ENCODE measurements at regions not wholly inside any gene's neighbourhood (a gene's known extent, or its start where the extent isn't known, plus 50 kb on each side); places are given as distances from the start of the nearest gene placed in this dataset.

DNA sequence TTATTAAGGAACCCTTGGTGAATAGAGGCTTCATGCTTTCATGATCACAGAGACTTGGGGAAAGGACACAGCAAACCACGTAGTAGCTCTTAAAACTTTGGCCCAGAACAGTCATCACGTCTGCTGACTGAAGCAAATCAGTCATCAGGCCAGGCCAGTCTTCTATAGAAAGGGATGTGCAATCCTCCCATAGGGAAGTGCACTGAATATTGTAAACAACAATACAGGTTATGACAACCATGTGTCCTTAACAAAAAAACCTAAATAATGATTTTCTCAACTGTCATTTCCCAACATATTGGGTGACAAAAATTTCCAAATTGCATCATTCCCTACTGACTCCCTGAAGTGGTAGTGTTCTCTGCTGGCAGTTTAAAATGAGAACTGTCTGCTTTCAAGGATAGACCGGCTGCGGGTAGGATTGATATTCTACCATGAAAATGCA is 388.2 kb upstream of the CITED2 start:
- no peaks in the 10 kb centered on the region for H3K36me3 ChIP-seq (ENCODE audit: control insufficient read depth, insufficient read depth, low read length)
- 80% methylated on average over 1 of the region's 4 CpGs for WGBS (ENCODE audit: insufficient coverage, low lambda C conversion rate)
- no peak for DNase-seq

DNA sequence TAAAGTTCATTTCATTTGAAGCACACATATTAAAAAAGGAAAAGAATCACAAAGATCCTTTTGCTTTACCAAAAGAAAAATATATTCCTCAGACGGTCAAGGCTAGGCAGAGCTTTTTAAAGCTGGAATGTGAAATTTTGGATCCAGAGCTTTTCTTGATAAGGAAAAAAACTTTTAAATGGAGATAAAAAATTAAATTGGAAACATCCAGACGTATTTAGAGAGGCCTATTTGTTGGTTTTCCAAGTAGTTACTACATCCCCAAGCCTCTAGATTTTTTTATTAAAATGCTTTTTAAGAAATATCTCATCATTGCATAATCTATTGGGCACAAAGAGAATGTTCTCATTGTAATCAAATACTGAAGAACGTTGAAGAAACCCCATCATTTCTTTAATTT is 385.7 kb upstream of the CITED2 start:
- H3K4me3 ChIP-seq (ENCODE audit: low read length) = no peak overlapping the region
- no peak overlapping the region for H3K27ac ChIP-seq (ENCODE audit: low read length)
- 91% methylated on average over 3 of the region's 3 CpGs for WGBS (ENCODE audit: insufficient coverage, low lambda C conversion rate)
- no peaks in the 10 kb centered on the region for H3K36me3 ChIP-seq (ENCODE audit: control insufficient read depth, insufficient read depth, low read length)
- DNase-seq = no peak
- no peaks in the 10 kb centered on the region for H3K9me3 ChIP-seq (ENCODE audit: control insufficient read depth, low read depth, low read length)
- H3K27me3 ChIP-seq (ENCODE audit: control insufficient read depth, insufficient read depth, low read length) = no peaks in the 10 kb centered on the region
- H3K4me1 ChIP-seq (ENCODE audit: control insufficient read depth, insufficient read depth, low read length) = peaks cover 12% of the 10 kb centered on the region

More for the DNA sequence above, 388.2 kb upstream of the CITED2 start:
- no peaks in the 10 kb centered on the region for H3K27me3 ChIP-seq (ENCODE audit: control insufficient read depth, insufficient read depth, low read length)
- no peak overlapping the region for H3K27ac ChIP-seq (ENCODE audit: low read length)
- H3K4me3 ChIP-seq (ENCODE audit: low read length) = no peak overlapping the region
- no peaks in the 10 kb centered on the region for H3K9me3 ChIP-seq (ENCODE audit: control insufficient read depth, low read depth, low read length)
- H3K4me1 ChIP-seq (ENCODE audit: control insufficient read depth, insufficient read depth, low read length) = peaks cover 5% of the 10 kb centered on the region

GRCh38 chr6:139759086-139759485 is 384.6 kb upstream of the CITED2 start:
- WGBS (ENCODE audit: insufficient coverage, low lambda C conversion rate) = 100% methylated on average over 2 of the region's 2 CpGs
- no peak overlapping the region for H3K27ac ChIP-seq (ENCODE audit: low read length)
- H3K27me3 ChIP-seq (ENCODE audit: control insufficient read depth, insufficient read depth, low read length) = no peaks in the 10 kb centered on the region
- H3K9me3 ChIP-seq (ENCODE audit: control insufficient read depth, low read depth, low read length) = no peaks in the 10 kb centered on the region
- DNase-seq = no peak
- peaks cover 13% of the 10 kb centered on the region for H3K4me1 ChIP-seq (ENCODE audit: control insufficient read depth, insufficient read depth, low read length)
- H3K36me3 ChIP-seq (ENCODE audit: control insufficient read depth, insufficient read depth, low read length) = no peaks in the 10 kb centered on the region
- no peak overlapping the region for H3K4me3 ChIP-seq (ENCODE audit: low read length)

- Histone ChIP-seq H3K27me3 (ENCODE audit: control insufficient read depth, insufficient read depth, low read length) (no peaks in the 10 kb centered on the region), H3K27ac (ENCODE audit: low read length) (no peak overlapping the region), H3K9me3 (ENCODE audit: control insufficient read depth, low read depth, low read length) (no peaks in the 10 kb centered on the region), H3K4me3 (ENCODE audit: low read length) (no peak overlapping the region), H3K4me1 (ENCODE audit: control insufficient read depth, insufficient read depth, low read length) (peaks cover 13% of the 10 kb centered on the region), H3K36me3 (ENCODE audit: control insufficient read depth, insufficient read depth, low read length) (no peaks in the 10 kb centered on the region)
- 43% methylated on average over 2 of the region's 3 CpGs for WGBS (ENCODE audit: insufficient coverage, low lambda C conversion rate)
- DNase-seq = no peak
Observed at GRCh38 chr6:139758209-139758611, 383.8 kb upstream of the CITED2 start.

DNA sequence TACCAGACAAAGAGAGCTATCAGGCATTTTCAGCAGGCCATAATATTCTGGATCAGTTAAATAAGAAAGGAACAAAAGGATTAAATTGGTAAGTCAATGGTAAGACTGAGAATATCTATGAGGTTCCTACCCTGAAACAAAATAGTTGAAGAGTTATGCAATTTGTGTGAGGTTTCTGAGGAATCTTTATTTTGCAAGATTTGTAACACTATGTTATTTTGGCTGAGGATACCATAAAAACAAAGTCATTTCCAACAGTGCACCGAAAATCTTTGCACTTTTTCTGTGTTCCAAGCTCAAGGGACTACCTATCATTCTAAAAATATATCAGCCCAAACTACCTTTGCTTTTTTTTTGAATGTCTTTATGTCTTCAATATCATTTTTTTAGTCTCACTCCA is 383.3 kb upstream of the CITED2 start:
- Histone ChIP-seq H3K4me3 (ENCODE audit: low read length) (no peak overlapping the region), H3K4me1 (ENCODE audit: control insufficient read depth, insufficient read depth, low read length) (peaks cover 13% of the 10 kb centered on the region), H3K27ac (ENCODE audit: low read length) (no peak overlapping the region), H3K36me3 (ENCODE audit: control insufficient read depth, insufficient read depth, low read length) (no peaks in the 10 kb centered on the region), H3K27me3 (ENCODE audit: control insufficient read depth, insufficient read depth, low read length) (no peaks in the 10 kb centered on the region), H3K9me3 (ENCODE audit: control insufficient read depth, low read depth, low read length) (no peaks in the 10 kb centered on the region)
- WGBS (ENCODE audit: insufficient coverage, low lambda C conversion rate) = 75% methylated on average over 1 of the region's 1 CpG
- DNase-seq = no peak

DNA sequence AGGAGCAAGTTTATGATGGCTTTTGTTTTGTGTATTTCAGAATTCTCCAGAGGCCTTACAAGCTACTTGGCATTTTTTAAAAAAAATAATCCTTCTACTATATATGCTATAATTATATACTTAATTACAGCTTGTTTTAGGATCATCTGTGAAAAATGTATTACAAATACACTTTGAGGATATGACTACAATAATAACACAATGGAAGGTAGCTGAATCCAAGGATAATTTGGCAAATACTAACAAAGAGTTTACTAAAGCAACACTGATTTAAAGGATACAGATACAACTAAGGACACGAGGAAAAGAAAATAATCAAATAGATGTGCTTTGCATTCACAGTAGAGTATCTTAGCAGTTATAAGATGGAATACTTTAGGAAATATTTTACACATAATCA is 381.9 kb upstream of the CITED2 start:
- 100% methylated on average over 1 of the region's 1 CpG for WGBS (ENCODE audit: insufficient coverage, low lambda C conversion rate)
- no peaks in the 10 kb centered on the region for H3K36me3 ChIP-seq (ENCODE audit: control insufficient read depth, insufficient read depth, low read length)

GRCh38 chr6:139754898-139755775 is 380.7 kb upstream of the CITED2 start:
- 20% methylated on average over 3 of the region's 6 CpGs for WGBS (ENCODE audit: insufficient coverage, low lambda C conversion rate)
- Histone ChIP-seq H3K4me3 (ENCODE audit: low read length) (no peak overlapping the region), H3K36me3 (ENCODE audit: control insufficient read depth, insufficient read depth, low read length) (no peaks in the 10 kb centered on the region), H3K4me1 (ENCODE audit: control insufficient read depth, insufficient read depth, low read length) (peaks cover 20% of the 10 kb centered on the region), H3K27me3 (ENCODE audit: control insufficient read depth, insufficient read depth, low read length) (no peaks in the 10 kb centered on the region), H3K9me3 (ENCODE audit: control insufficient read depth, low read depth, low read length) (no peaks in the 10 kb centered on the region), H3K27ac (ENCODE audit: low read length) (peak overlapping the region; percentile 39)
- DNase-seq = peak in 1 of 2 donors; percentile 71

More for the DNA sequence above, 381.9 kb upstream of the CITED2 start:
- Histone ChIP-seq H3K9me3 (ENCODE audit: control insufficient read depth, low read depth, low read length) (no peaks in the 10 kb centered on the region), H3K27me3 (ENCODE audit: control insufficient read depth, insufficient read depth, low read length) (no peaks in the 10 kb centered on the region), H3K4me1 (ENCODE audit: control insufficient read depth, insufficient read depth, low read length) (peaks cover 13% of the 10 kb centered on the region), H3K4me3 (ENCODE audit: low read length) (no peak overlapping the region), H3K27ac (ENCODE audit: low read length) (no peak overlapping the region)
- no peak for DNase-seq

- WGBS (ENCODE audit: insufficient coverage, low lambda C conversion rate) = 100% methylated on average over 1 of the region's 4 CpGs
- H3K27ac ChIP-seq (ENCODE audit: low read length) = no peak overlapping the region
- no peaks in the 10 kb centered on the region for H3K36me3 ChIP-seq (ENCODE audit: control insufficient read depth, insufficient read depth, low read length)
- no peaks in the 10 kb centered on the region for H3K27me3 ChIP-seq (ENCODE audit: control insufficient read depth, insufficient read depth, low read length)
- H3K4me3 ChIP-seq (ENCODE audit: low read length) = no peak overlapping the region
- no peaks in the 10 kb centered on the region for H3K9me3 ChIP-seq (ENCODE audit: control insufficient read depth, low read depth, low read length)
- peaks cover 22% of the 10 kb centered on the region for H3K4me1 ChIP-seq (ENCODE audit: control insufficient read depth, insufficient read depth, low read length)
- no peak for DNase-seq
Observed at GRCh38 chr6:139753198-139753861, 378.9 kb upstream of the CITED2 start.

DNA sequence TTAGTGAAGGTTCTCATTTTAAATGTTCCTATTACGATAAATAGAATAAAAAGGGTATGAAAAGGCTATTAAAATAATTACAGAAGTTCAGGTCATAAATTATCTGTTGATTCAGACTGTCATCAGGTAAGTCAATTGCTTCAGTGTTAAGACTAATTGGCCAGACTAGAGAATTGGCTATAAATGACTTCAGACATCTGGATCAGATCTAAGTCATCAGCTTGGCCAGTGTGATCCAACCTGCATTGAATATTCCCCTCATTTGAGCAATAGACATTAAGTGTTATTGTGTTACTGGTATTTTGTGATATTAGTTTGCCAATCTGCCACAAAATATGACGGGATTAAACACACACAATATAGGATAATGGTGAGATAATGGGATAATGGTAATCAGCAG is 377.6 kb upstream of the CITED2 start:
- Histone ChIP-seq H3K4me1 (ENCODE audit: control insufficient read depth, insufficient read depth, low read length) (peaks cover 35% of the 10 kb centered on the region), H3K9me3 (ENCODE audit: control insufficient read depth, low read depth, low read length) (no peaks in the 10 kb centered on the region), H3K36me3 (ENCODE audit: control insufficient read depth, insufficient read depth, low read length) (no peaks in the 10 kb centered on the region), H3K27me3 (ENCODE audit: control insufficient read depth, insufficient read depth, low read length) (no peaks in the 10 kb centered on the region), H3K4me3 (ENCODE audit: low read length) (no peak overlapping the region), H3K27ac (ENCODE audit: low read length) (no peak overlapping the region)
- 100% methylated on average over 1 of the region's 2 CpGs for WGBS (ENCODE audit: insufficient coverage, low lambda C conversion rate)
- no peak for DNase-seq

DNA sequence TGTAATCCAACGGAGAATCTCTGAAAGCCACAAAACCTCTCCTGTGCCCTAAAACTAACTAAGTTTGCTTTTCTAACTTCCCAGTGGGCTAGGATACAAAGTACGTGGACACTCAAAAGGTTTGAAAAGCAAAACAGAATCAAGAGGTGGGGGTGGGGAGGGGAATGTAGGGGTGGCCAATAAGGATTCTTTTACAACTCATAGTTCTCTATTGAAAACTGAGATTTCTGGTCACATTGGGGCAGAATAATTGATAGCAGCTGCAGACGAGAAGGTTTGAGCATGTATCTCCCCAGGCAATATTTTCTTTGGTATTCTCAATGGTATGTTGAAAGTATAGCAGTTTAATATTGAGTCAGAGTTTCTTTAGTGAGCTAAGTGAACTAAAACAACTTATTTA is 376.7 kb upstream of the CITED2 start:
- H3K27ac ChIP-seq (ENCODE audit: low read length) = peak overlapping the region; percentile 50
- WGBS (ENCODE audit: insufficient coverage, low lambda C conversion rate) = no CpG with 5 or more reads among the region's 3 CpGs
- no peaks in the 10 kb centered on the region for H3K36me3 ChIP-seq (ENCODE audit: control insufficient read depth, insufficient read depth, low read length)
- peak in 1 of 2 donors; percentile 38 for DNase-seq
- H3K4me3 ChIP-seq (ENCODE audit: low read length) = no peak overlapping the region
- H3K9me3 ChIP-seq (ENCODE audit: control insufficient read depth, low read depth, low read length) = no peaks in the 10 kb centered on the region
- H3K27me3 ChIP-seq (ENCODE audit: control insufficient read depth, insufficient read depth, low read length) = no peaks in the 10 kb centered on the region
- peaks cover 43% of the 10 kb centered on the region for H3K4me1 ChIP-seq (ENCODE audit: control insufficient read depth, insufficient read depth, low read length)

Measured in large intestine (tissue), 3 donors.